ENCODE measurements at regions not wholly inside any gene's neighbourhood (a gene's known extent, or its start where the extent isn't known, plus 50 kb on each side); places are given as distances from the start of the nearest gene placed in this dataset.

- DNase-seq (ENCODE audit: low read depth in 2 of 2), result no peak
Measured at GRCh38 chr9:87085073-87085472, 137.8 kb upstream of the GAS1 start.

GRCh38 chr9:87085521-87085920, 138.2 kb upstream of the GAS1 start:
- DNase-seq (ENCODE audit: low read depth in 2 of 2), result no peak

- no peak for DNase-seq (ENCODE audit: low read depth in 2 of 2)
Measured at GRCh38 chr9:87086221-87086818, 139.0 kb upstream of the GAS1 start.

- DNase-seq (ENCODE audit: low read depth in 2 of 2), result no peak
Measured at GRCh38 chr9:87087197-87087596, 139.9 kb upstream of the GAS1 start.

- no peak for DNase-seq (ENCODE audit: low read depth in 2 of 2)
Measured at GRCh38 chr9:87088192-87088591, 140.9 kb upstream of the GAS1 start.

- no peak for DNase-seq (ENCODE audit: low read depth in 2 of 2)
Measured at GRCh38 chr9:87088621-87089365, 141.5 kb upstream of the GAS1 start.

- DNase-seq (ENCODE audit: low read depth in 2 of 2), result no peak
Measured at GRCh38 chr9:87089506-87089905, 142.2 kb upstream of the GAS1 start.

GRCh38 chr9:87089929-87090328, 142.6 kb upstream of the GAS1 start:
- no peak for DNase-seq (ENCODE audit: low read depth in 2 of 2)

GRCh38 chr9:87093777-87094176, 146.5 kb upstream of the GAS1 start:
- DNase-seq (ENCODE audit: low read depth in 2 of 2), result no peak

GRCh38 chr9:87095951-87096350, 148.6 kb upstream of the GAS1 start:
- no peak for DNase-seq (ENCODE audit: low read depth in 2 of 2)

- no peak for DNase-seq (ENCODE audit: low read depth in 2 of 2)
Measured at GRCh38 chr9:87096506-87096905, 149.2 kb upstream of the GAS1 start.

- DNase-seq (ENCODE audit: low read depth in 2 of 2), result no peak
Measured at GRCh38 chr9:87097238-87097637, 149.9 kb upstream of the GAS1 start.

GRCh38 chr9:87099407-87099806, 152.1 kb upstream of the GAS1 start:
- no peak for DNase-seq (ENCODE audit: low read depth in 2 of 2)

GRCh38 chr9:87100001-87100400, 152.7 kb upstream of the GAS1 start:
- no peak for DNase-seq (ENCODE audit: low read depth in 2 of 2)

GRCh38 chr9:87102126-87102525, 154.8 kb upstream of the GAS1 start:
- no peak for DNase-seq (ENCODE audit: low read depth in 2 of 2)

GRCh38 chr9:87107072-87107471, 159.8 kb upstream of the GAS1 start:
- no peak for DNase-seq (ENCODE audit: low read depth in 2 of 2)

GRCh38 chr9:87108661-87109060, 161.4 kb upstream of the GAS1 start:
- no peak for DNase-seq (ENCODE audit: low read depth in 2 of 2)

- DNase-seq (ENCODE audit: low read depth in 2 of 2), result no peak
Measured at GRCh38 chr9:87109231-87109631, 161.9 kb upstream of the GAS1 start.

GRCh38 chr9:87109851-87110250, 162.5 kb upstream of the GAS1 start:
- peak in 1 of 2 experiments; percentile 64 for DNase-seq (ENCODE audit: low read depth in 2 of 2)

GRCh38 chr9:87111010-87111409, 163.7 kb upstream of the GAS1 start:
- no peak for DNase-seq (ENCODE audit: low read depth in 2 of 2)

- DNase-seq (ENCODE audit: low read depth in 2 of 2), result peak; percentile 92 to 94
Measured at GRCh38 chr9:87112656-87113055, 165.3 kb upstream of the GAS1 start.

- DNase-seq (ENCODE audit: low read depth in 2 of 2), result no peak
Measured at GRCh38 chr9:87113874-87114273, 166.6 kb upstream of the GAS1 start.

- no peak for DNase-seq (ENCODE audit: low read depth in 2 of 2)
Measured at GRCh38 chr9:87115785-87116184, 168.5 kb upstream of the GAS1 start.

GRCh38 chr9:87116492-87116891, 169.2 kb upstream of the GAS1 start:
- no peak for DNase-seq (ENCODE audit: low read depth in 2 of 2)

Measured in fibroblast of skin of left biceps (primary cell).